GM12864 (cell line): ENCODE measurements at regions not wholly inside any gene's neighbourhood (a gene's known extent, or its start where the extent isn't known, plus 50 kb on each side); places are given as distances from the start of the nearest gene placed in this dataset.

Experiments used
- DNase-seq: peaks from one replicate; pipeline ENCODE4 v3.0.0-alpha.2; 2011; ENCODE audit warnings: low read depth
- H3K4me3 ChIP-seq: 2 replicates; pipeline ENCODE4 v1.5.1; 2011; ENCODE audit warnings: mild to moderate bottlenecking, low read depth, low read length, control low read depth
- TF ChIP-seq, protein P1 (sequence below): IDR thresholded peaks from 2 replicates; pipeline ENCODE4 v1.5.1; 2011; ENCODE audit warnings: low read depth, mild to moderate bottlenecking, moderate library complexity, low read length, control low read depth, inconsistent platforms; ENCODE audit errors: missing control alignments

DNA sequence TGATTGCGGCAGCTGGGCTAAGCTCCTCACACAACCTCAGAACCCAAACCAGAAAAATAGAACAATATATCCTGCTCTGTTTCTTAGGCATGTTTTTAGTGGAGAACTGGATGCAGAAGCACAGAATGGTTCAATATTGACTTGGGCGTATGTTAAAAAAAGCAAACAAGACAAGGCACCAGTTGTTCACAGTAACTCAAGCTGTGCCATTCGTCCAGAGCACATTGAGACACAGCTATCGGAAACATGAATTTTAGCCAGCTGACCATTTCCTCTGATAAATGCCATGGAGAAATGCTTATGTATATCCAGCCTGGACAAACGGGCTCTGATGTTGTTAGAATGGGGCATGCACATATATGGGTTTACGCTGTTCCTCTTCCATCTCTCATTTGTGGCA lies 129.2 kb upstream of the PDZRN3 start:
- TF ChIP-seq, protein P1, sequence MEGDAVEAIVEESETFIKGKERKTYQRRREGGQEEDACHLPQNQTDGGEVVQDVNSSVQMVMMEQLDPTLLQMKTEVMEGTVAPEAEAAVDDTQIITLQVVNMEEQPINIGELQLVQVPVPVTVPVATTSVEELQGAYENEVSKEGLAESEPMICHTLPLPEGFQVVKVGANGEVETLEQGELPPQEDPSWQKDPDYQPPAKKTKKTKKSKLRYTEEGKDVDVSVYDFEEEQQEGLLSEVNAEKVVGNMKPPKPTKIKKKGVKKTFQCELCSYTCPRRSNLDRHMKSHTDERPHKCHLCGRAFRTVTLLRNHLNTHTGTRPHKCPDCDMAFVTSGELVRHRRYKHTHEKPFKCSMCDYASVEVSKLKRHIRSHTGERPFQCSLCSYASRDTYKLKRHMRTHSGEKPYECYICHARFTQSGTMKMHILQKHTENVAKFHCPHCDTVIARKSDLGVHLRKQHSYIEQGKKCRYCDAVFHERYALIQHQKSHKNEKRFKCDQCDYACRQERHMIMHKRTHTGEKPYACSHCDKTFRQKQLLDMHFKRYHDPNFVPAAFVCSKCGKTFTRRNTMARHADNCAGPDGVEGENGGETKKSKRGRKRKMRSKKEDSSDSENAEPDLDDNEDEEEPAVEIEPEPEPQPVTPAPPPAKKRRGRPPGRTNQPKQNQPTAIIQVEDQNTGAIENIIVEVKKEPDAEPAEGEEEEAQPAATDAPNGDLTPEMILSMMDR, result no peak
- no peak for DNase-seq
- H3K4me3 ChIP-seq, result no peak overlapping the region

DNA sequence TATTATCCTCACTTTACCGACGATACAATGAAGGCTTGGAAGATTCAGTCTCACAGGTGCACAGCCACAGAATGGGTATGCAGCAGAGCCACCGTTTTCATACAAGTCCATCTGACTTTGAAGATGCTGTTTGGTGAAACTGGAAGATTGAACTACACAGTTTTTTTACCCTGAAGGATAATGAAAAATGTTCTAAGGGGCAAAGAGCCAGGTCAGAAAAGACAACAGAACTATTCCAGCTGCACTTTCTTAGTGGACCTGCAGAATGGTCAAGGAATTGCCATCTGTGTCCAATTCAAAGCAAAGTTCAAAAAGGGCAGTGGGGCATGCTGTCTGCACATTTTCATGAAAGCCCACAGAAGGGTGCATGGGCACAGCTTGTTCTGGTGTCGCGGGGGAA lies 127.6 kb upstream of the PDZRN3 start:
- no peak overlapping the region for H3K4me3 ChIP-seq
- DNase-seq, result no peak
- TF ChIP-seq, protein P1, result no peak

DNA sequence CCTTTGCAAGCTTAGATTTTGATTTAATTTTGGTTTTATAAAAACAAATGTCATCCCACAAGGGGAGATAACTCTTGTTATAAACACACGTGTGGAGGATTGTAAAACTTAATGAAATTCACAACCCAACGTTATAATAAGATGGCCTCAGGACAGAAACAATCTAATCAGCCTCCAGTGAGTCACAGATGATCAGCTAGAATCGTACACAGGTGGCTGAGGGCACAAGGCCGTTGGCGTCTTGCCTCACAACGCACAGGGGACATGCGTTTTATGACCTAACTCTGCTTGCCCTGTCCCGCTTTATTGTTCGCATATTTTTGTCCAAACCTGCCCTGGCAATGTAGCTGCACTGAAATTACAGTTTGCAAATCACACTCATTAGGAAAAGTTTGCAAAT lies 121.9 kb upstream of the PDZRN3 start:
- DNase-seq, result no peak
- TF ChIP-seq, protein P1, result no peak
- no peak overlapping the region for H3K4me3 ChIP-seq

DNA sequence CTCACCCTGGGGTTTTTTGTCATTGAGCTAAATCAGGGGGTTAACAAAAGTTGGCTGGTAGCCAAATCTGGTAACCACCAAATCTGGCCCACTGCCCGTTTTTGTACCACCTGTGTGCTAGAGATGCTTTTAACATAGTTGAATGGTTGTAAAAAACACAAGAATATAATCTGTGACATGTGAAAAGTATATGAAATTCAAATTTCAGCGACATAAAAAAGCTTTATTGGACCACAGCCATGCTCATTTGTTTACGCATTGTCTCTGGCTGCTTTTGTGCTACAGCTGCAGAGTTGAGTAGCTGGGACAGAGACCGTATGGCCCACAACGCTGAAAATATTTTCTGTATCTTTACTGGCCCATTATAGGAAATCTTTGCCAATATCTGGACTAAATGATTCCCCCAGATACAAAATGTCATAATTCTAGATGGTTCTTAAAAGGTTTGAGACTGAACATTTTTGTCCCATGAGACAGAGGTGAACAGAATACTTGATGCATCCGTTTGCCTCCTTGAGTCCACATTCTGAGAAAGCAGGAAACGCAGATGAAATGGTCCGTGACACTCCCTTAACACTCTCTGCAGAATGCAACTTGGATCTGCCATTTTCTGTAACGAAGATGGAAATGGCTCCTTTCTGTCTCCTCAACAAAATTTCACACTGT lies 120.9 kb upstream of the PDZRN3 start:
- no peak for DNase-seq
- no peak overlapping the region for H3K4me3 ChIP-seq
- TF ChIP-seq, protein P1, result no peak

DNA sequence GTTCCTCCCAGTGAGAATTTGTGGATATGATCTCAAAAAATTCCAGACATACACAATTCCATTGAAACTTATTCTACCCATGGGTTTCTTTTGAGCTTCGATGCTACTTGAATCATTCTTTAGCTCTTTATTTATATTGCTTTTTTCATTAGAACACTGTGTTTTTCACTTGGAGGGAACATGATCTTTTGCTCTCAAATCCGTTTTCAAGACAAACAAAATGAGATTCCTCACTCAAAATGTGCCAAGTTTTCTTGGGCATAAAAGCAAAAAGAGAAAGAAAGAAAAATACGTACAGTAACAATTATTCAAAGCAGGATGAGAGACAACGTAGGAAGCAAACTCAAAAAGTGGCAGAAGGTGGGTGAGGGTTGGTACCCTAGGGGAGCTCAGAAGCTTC lies 118.8 kb upstream of the PDZRN3 start:
- no peak overlapping the region for H3K4me3 ChIP-seq
- TF ChIP-seq, protein P1, result no peak
- no peak for DNase-seq

DNA sequence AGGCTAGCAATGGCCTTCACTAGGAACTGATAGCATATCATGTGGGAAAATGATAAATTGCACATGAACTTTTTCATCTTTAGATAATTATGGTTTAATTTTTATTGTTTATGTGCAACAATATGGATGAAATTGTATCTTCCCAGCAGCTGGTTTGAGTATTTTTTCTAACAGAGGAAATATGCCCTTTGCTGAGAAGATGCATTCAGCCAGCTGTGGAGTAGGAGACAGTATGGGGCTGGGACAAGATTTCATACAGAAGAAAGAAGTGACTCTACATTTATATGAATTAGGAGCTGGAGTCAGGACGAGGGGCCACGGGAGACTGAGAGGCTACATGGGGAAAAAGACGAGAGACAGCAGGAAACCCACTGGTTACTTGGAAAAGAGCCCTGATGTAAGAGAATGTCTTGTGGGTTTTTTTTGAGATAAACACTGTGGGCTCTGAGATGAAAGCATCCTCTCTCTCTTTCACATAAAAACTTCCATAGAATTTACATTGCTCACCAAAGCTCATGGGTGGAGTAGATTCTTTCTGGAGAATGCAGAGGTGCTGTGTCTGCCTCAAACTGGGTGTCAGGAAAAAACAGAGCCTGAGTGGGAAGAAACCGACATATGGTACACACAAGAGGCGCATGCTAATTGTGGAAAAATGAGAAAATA lies 115.2 kb upstream of the PDZRN3 start:
- no peak overlapping the region for H3K4me3 ChIP-seq
- TF ChIP-seq, protein P1, result no peak
- no peak for DNase-seq

DNA sequence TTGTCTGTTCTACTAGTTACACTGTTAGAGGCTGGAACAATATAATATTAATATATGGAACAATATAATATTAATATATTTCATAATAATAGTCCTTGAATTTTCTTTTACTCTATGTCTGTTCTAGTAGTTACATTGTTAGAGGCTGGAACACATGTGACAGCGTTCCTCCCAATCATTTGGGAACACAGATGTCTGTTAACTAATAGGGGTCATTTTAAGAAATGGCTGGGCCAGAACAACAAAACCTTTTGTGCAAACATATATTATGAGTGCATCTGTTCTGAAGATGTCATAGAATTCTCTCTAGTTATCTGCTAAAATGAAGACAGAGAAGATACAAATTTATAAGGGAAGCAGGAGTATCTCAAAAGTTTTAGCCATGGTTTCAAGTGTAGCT lies 114.0 kb upstream of the PDZRN3 start:
- H3K4me3 ChIP-seq, result no peak overlapping the region
- TF ChIP-seq, protein P1, result no peak
- no peak for DNase-seq
